GM19455 (cell line): ENCODE measurements at regions not wholly inside any gene's neighbourhood (a gene's known extent, or its start where the extent isn't known, plus 50 kb on each side); places are given as distances from the start of the nearest gene placed in this dataset.

Source experiments
- ATAC-seq: cut with Tn5 transposase; IDR thresholded peaks from one replicate; pipeline ENCODE4 v1.9.1; 2021; ENCODE audit not compliant: unreplicated experiment

GRCh38 chr12:43038991-43039390 lies 449.4 kb upstream of the PRICKLE1 start:
- no peak for ATAC-seq

DNA sequence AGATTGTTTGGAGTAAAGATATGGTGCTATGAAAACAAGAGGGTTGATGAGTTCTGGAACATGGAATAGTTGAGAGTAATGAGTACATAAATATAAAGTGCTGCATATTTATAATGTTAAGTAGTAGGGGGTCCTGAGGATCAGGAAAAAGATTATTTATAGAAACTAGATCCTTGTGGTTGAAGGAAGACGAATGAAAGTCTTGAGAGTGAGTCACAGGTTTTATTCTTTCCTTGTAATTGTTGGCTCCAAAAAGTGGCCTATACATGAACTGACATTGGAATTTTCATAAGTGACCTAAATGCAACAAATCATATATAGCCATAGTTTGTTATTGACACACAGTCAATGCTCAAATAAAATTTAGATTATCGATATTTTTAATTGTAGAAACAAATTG lies 440.4 kb upstream of the PRICKLE1 start:
- no peak for ATAC-seq

GRCh38 chr12:43028826-43029225 lies 439.3 kb upstream of the PRICKLE1 start:
- ATAC-seq = no peak

GRCh38 chr12:43022838-43023237 lies 433.3 kb upstream of the PRICKLE1 start:
- ATAC-seq = no peak

- no peak for ATAC-seq
These were observed 425.7 kb upstream of the PRICKLE1 start for GRCh38 chr12:43015090-43015737.

- peak; percentile 76 for ATAC-seq
These were observed 421.9 kb upstream of the PRICKLE1 start for GRCh38 chr12:43011383-43011926.

DNA sequence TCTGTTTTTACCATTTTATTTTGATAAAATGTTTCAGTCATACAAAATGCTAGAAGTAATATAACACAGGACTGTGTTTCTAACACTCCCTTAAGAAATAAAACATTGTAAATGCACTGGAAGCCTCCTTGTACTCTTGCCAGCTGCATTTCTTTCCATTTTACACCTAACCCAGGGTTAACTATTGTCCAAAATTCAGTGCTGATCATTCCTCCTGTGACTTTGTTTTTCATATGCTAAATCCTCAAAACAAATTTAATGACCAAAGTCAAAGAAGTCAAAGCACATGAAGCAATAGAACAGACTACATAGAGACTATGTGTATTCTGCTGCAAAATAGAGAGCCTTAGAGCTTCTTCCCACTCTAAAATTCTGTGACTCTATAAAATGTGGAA lies 420.3 kb upstream of the PRICKLE1 start:
- ATAC-seq = no peak

DNA sequence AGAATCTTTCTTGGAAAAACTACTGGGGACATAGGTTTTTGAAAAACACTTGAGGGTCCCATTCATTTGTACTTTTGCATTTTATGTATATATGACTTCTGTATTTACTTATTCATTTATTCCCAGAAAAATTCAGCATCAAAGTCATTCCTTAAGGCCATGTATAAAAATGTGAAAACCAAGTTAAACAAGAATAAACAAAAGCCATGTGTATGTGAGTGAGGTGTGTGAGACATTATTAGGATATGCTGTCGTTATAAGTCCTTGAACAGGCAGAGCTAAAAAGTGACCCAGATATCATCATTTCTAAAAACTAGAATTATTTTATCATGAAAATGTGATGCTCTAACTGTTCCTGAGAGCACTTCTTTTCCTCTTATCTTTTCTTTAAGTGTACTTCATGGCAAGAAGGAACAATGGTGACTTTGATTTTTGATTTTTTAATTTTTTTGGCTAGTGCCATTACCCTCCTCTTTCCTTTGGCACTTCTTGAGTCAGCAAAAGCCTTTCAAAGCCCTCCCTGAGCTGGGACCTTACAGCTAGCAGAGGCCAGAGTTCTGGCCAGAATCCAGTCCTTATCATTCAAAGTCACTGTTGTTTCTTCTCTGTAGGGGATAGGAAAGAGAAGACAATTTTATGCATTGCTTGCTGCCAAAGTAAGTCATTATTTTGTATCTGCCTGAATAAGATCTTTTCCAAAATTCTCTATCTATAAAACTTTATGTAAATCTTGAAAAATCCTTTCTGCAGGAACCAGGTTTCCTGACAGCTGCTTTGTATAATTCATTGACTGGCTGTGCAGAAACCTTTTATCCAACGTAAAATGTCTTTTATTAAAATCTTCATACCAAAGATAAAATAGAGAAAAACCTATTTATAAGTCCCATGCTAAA lies 419.7 kb upstream of the PRICKLE1 start:
- ATAC-seq = no peak

- no peak for ATAC-seq
These were observed 415.4 kb upstream of the PRICKLE1 start for GRCh38 chr12:43004908-43005307.

DNA sequence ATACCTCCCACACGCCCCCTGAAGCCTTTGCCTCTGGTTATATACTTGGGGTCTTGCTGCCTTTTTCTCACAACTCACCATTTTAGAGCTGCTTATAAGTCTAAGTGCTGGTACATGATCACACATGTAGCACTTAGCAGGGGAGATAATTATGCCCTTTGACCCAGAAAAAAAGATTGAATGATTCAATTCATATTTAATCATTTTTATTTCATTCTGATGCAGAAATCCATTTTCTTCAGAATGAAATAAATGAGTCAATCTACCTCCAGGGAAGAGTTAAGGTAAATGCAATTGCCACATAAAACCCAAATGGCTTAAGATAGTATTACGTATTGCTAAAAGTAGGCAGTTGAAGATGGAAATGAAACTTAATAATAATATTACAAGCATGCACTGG lies 414.6 kb upstream of the PRICKLE1 start:
- no peak for ATAC-seq

- no peak for ATAC-seq
These were observed 407.4 kb upstream of the PRICKLE1 start for GRCh38 chr12:42996869-42997431.

DNA sequence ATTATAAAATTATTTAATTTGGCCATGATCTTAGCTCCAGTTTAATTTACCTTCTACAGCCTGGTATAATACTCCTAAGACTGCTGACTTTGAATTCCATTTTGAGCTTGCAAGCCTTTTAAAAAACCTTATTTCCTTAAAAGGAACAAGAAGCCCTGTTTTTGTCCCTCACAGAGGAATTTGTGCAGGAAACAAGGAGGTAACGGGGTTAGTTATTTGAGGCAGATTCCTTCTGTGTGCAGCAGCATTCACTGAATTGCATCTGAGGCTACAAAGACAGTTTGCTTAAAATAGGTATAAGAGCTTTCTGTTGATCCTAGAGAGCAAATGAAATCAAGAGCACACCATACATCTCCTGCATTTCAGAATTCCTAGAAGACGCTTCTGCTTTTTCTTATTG lies 403.3 kb upstream of the PRICKLE1 start:
- ATAC-seq = no peak

DNA sequence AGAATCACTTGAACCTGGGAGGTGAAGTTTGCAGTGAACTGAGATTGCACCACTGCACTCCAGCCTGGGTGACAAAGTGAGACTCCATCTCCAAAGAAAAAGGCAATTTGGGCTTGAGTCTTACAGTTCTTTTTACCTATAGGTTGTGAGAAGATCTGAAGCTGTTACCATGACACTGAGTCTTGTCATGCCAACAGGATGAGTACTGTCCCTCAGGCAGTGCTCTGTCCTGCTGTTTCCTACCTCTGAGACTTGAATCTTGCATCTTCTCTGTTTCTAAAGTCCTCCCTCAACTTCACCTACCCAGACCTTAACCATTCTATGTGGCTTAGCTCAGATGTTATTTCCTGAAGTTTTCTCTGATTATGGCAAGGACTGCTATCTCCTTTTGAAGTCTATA lies 400.8 kb upstream of the PRICKLE1 start:
- no peak for ATAC-seq

- no peak for ATAC-seq
These were observed 397.7 kb upstream of the PRICKLE1 start for GRCh38 chr12:42987216-42987650.

DNA sequence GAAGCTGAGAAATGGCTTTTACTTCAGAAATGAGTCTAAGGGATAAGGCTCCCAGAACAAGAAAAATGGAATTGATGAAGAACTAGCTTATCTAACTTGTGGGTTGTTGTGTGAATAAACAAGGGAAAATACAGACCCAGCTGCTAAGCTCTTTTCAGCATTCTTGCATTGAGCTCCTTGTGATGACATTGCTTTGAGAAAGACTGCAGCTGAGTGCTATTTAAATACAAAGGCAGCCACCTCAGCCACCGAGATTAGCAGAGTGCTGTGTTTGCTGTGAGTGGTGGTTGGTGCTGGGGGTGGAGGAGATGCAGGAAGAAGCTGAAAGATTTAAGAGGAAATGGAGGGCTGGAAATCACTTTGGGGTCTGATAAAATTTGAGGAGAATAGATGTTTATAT lies 396.0 kb upstream of the PRICKLE1 start:
- ATAC-seq = no peak

- ATAC-seq = no peak
These were observed 393.3 kb upstream of the PRICKLE1 start for GRCh38 chr12:42982828-42983227.

DNA sequence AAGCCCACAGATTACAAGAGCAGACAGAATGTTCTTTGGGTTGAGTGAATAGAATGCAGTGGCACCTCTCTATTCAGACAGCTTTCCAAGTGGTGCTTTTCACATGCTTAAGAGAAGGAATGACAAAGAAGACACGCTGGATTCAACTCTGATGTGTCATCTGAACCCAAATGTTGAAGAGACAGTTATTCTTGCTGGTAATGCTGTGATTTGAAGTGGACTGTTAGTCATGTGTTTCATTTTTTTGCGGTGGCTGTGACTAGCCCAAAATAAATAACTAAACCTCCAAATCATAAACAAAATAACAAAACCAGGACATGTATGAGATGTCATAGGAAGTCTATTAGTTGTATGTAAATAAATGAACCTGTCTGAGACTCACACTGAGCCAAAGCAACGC lies 391.8 kb upstream of the PRICKLE1 start:
- no peak for ATAC-seq

DNA sequence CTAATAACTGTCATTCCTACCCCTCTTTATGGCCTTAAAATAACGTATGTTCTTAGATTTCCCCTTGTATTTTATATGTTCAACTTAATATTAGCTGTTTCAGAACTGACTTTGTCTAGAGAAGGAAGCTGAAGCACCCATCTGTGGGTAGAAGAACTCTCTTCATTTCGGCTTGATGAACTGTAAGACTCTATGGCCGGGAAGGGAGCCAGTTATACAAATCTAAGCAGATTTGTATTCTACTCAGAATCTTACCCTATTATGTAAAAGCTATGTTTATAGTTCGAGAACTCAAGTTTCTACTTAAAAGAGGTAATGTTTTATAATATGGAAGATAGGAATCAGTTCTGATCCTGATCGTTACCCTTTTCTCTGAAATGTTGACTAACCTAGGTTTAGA lies 390.9 kb upstream of the PRICKLE1 start:
- no peak for ATAC-seq

GRCh38 chr12:42979746-42980145 lies 390.2 kb upstream of the PRICKLE1 start:
- ATAC-seq = no peak

DNA sequence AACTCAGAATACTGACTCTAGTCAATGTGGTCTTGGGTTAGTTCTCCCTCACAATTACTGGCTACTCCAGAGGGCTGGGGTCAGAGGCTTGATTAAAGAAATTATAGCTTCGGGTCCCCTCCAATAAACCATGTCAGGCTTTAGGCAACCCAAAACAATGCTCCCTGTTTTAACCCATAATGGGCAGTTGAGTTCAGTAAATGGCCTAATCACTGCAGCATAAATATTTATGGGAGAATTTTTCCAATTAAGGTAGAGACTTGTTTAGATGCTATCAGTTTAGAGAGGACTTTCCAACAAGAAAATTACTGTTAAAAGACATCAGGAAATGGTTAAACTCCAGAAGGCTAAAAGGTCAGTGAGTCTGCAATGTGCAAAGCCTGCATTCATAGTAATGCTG lies 389.2 kb upstream of the PRICKLE1 start:
- ATAC-seq = no peak

DNA sequence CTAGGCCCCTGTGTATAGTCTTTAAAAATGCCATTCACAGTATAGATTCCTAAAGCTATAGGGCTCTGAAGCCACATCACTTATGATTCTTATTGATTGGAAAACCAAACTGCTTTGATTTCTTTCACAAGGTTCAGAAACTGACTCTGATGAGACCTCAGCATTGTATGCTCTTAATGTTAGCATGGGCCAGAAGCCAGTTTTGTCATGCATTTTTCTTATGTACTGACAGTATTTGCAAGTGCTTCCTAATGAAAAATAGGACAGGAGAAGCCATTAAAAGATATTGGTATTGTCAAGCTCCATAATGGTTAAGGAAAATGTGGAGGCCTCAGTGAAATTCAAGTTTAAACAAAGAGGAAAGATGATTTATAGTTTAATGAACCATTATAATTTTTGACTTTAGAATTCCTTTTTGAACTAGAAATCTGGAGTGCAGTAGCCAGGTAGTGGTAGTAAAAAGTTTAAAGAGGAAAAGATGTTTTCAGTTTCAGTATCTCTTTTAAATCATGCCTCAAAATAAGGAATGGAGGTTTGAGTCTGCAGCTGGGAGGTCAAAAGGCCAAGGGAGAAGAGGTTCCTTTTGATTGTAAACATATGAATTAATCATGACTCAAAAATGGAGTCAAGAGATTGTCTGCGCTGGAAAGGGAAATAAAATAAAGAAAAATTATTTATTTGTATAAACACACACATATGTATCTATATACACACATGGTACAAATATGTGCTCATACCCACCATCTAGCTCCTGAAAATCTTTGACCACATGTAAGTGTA lies 388.1 kb upstream of the PRICKLE1 start:
- no peak for ATAC-seq
